HG02763 (cell line): ENCODE measurements at regions not wholly inside any gene's neighbourhood (a gene's known extent, or its start where the extent isn't known, plus 50 kb on each side); places are given as distances from the start of the nearest gene placed in this dataset.
"Not testable (repeated sequence)": the region's sequence is repeated elsewhere in the genome, so short reads cannot be mapped to it uniquely, and the experiment has no call there.

Experiments
- ATAC-seq: cut with Tn5 transposase; IDR thresholded peaks from one replicate; pipeline ENCODE4 v1.9.1; 2021; ENCODE audit warnings: mild to moderate bottlenecking, moderate library complexity; ENCODE audit not compliant: unreplicated experiment

DNA sequence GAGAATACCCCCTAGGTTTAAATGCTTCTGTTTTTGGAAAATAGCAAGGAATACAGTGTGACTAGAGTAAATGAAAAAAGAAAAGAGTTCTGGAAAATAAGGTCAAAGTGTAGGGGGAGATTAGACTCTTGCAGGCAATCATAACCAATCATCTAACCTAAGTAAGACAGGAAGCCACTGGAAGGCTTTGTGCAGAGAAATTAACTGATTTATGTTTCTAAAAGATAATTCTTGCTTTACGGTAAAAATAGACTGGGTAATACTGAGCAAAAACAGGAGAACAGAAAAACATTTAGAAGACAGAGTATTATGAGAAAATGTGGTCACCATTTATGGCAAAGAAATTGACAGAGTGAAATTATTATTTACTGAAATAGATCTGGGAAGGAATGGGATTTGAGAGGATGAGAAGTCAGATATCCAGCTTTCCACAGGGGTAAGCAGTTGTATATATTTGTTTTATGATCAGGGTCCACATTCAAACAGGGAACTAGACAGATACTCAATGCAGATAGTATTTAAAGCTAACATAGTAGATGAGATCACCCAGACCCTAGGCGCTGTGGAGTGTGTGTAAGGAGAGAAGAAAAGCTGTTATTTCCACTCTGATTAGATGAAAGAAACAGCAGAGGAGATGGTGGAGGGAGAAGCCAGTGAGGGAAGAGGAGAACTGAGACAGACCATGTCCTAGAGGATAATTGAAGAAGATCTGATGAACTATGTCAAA is 1225.3 kb downstream of the CDH11 start:
- no peak for ATAC-seq

DNA sequence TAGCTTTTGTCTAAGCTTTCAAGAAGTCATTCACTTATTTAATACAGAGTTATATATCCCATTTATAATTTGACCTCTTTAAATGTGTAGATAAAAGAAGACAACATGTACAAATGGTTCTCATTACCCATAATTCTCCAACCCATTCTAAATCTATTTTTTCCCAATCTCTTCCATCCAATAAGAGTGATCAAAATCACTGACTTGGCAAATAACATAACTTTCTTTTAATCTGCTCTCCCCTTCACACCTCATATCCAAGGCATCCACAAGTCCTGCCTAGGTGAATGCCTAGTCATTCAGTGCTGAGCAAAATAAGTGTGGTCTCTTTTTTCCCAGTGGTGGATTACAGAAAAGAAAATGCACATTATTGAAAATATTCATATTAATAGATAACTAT is 1231.1 kb downstream of the CDH11 start:
- no peak for ATAC-seq

DNA sequence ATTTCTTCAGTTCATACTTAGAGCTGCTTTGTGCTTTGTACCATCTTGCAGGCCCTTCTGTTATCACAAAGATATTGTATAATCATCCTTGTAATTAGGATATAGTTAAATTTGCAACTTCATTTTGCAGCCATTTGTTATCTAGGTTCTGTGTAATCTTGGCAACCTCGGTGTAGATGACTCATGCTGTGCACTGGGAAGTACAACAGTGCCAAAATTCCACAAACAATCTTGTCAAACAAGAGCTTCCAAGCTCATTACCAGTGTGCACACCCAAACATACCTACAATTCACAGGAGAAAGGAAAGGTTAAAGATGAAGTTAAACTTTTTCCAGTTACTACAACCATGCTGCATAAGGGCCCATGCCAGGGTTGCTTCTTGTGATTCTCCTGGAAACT is 1231.8 kb downstream of the CDH11 start:
- no peak for ATAC-seq

DNA sequence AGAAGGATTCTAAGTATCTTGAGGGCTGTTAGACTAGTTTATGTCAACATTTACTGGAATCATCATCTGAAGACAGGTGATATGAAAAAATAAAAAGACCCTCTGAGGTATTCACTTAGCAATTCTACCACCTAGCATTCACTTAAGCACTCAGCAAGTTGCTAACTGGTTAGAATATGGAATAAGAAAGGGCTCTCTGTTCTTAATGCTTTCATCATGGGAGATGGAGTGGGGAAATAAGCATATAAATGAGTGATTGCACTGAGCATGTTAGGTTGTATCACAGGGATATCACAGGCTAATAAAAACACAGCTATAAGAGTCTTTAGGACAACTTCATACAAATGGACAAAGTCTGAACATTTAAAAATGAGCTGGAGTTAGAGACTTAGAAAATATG is 1238.8 kb downstream of the CDH11 start:
- no peak for ATAC-seq

DNA sequence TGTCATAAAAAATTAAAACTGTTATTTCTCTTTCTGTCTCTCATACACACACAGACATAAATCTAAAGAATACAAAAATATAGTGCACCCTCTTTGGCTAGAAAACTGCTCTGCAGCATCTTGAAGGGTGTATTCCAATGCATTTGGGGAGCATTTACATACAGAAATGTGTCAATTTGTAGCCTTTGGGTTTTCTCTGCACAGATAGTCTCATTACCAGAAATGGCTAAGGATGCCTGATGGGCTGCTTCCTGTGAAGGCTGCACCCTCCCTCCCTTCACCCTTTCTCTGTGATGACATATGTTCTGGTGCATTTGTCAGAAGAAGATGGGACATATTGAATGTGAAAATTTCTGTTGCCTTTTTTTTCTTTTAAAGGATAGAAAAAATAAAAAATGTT is 1239.3 kb downstream of the CDH11 start:
- ATAC-seq = no peak

DNA sequence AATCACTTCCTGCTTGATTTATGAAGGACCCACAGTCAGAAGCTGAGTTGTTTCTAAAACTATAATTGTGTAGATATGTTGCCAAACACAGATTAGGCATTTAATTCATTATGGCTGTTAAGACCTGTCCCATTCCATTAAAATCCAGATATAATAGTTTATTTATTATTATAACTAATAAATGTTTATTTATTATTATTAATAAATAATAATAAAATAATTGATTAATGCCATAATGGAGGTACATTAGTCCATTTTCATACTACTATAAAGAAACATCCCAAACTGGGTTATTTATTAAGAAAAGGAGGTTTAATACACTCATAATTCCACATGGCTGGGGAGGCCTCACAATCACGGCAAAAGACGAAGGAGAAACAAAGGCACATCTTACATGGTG is 1240.9 kb downstream of the CDH11 start:
- no peak for ATAC-seq

DNA sequence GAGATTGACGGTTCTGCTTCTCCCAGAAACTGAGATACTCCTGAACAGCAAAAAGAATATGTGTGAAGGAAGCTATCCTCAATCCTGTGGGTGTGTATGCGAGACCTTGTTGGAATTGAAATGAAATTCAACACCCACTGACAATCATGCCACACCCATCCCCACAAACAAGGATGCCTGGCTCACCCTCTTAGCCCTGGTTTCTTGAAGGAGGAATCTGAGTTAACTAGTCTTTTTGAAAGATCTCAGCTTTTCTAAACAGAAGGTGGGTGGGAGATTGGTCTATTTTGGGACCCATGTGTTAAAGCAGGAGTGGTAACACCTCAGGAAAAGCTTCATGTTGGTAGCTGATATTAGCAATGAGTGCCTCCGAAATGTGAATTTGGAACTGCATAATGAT is 1244.5 kb downstream of the CDH11 start:
- ATAC-seq = no peak

DNA sequence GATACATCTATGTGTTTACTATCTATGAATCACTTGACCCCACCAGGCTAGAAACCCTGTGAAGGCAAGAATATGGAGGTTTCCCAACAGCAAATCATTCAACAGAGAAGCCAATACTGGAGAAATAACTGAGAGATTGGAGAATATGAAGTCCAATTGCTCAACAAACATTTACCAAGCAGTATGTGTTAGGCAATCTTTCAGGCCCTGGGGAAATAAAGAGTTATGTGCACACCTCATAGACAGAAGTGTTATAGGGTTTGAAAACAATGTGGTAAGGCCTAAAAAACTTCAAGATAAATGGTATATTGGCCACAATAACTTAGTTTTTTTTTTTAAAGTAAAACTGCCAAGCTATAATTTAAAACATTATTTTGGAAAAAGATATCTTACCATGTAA is 1245.8 kb downstream of the CDH11 start:
- no peak for ATAC-seq

DNA sequence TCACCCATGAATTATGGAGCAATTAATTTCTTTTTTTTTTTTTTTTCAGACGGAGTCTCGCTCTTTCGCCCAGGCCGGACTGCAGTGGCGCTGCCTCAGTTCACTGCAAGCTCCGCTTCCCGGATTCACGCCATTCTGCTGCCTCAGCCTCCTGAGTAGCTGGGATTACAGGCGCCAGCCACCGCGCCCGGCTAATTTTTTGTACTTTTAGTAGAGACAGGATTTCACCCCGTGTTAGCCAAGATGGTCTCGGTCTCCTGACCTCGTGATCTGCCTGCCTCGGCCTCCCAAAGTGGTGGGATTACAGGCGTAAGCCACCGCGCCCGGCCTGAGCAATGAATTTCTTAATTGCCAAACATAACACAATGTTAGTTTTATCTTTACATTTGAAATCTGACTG is 1261.2 kb downstream of the CDH11 start:
- ATAC-seq = not testable (repeated sequence)

DNA sequence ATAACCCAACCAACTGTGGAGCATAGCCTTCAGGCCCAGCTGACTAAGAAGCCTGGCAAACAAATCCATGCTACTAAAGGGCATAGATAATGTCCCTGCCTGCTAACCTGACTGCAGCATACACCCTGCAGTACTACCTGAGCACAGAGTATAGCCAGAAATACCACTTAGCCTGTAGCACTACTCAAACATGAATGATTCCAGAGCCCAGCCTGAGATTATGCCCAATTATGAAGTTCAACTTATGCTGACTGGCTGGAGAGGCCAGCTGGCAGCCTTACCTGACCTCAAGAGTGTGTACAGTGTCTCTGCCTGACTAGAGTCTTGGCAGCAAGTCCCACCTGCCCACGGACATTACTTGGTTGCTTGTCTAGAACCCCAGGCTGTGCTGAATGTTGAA is 1265.3 kb downstream of the CDH11 start:
- no peak for ATAC-seq

DNA sequence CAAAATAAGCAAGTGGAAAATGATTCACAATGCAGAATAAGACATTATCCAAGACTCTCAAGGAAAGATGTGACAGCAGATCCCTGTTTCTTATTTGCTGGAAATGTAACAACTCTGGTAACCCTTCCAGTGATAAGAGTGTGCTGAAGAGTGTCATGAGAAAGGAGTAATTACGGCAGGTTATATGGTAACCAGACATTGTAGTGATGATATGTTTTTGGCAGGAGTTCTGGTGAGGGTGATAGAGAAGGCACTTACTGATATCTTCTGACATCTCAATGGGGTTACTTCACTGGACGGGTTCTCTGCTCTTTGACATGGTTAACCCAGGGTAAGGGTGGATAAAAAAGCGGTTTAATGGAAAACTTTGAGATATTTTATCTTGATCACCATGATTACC is 1270.9 kb downstream of the CDH11 start:
- ATAC-seq = no peak

DNA sequence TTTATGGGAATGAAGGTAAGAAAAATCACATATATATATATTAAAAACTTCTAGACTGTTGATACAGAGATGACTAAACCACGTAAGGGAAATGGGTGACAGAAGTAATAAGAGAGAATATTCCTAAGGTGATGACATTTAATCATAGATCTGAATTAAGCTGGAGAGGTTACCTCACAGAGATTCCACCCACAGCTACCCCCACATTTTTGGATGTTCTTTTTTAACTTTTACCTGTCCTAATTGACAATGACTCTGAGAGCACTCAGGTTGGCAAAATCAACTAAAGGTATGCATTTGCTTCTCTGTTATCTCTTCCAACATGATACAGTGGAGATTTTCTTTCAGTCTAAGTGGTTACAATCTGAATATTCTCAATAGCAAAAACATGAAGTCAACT is 1280.6 kb downstream of the CDH11 start:
- no peak for ATAC-seq

DNA sequence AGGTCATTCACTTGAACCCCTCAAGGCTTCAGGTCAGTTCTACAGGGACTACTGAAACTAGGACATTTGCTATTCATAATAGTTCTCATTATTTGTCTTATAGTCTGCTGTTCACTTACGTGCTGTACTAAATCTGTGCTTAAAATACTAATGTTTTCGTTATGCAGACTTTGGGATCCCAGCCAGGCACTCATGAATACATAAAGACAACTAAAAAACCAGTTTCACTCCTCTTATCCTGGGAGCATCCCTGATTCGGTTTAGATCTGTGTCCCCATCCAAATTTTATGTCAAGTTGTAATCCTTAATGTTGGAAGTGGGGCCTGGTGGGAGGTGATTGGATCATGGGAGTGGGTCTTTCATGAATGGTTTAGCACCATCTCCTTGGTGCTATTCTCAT is 1291.8 kb downstream of the CDH11 start:
- no peak for ATAC-seq

DNA sequence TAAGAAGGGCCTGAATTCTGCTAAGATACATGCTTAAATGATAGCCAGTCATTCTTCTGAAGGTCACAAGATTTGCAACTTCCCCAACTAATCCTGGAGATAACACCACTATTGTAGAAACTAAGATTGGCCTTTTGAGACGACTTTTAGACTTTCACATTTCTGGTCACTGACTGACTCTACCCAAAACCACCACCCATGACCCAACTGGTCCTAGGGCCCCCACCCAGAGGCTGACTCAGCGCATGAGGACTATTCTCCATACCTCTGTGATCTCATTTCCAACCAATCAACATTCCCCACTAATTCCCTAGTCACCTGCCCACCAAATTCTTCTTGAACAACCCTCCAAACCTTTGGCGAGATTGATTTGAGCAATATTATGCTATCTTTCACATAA is 1299.0 kb downstream of the CDH11 start:
- no peak for ATAC-seq

DNA sequence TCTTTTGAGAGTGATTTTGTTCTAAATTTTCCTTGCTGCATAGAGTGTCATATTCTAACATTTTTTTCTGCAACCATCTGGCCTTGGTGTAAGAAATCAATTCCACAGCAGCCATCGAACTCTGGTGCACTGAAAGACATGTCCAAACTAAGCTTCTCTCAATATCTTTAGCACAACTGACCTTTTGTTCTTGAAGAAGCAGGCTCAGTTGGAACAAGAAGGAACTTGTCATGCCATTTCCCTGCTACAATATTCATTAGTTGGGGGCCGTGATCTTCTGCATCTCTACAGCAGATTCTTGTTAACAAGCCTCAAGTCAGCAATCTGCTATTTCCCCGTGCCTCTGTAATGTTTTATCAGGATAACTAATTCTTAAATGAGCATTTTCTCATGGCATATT is 1305.6 kb downstream of the CDH11 start:
- no peak for ATAC-seq

DNA sequence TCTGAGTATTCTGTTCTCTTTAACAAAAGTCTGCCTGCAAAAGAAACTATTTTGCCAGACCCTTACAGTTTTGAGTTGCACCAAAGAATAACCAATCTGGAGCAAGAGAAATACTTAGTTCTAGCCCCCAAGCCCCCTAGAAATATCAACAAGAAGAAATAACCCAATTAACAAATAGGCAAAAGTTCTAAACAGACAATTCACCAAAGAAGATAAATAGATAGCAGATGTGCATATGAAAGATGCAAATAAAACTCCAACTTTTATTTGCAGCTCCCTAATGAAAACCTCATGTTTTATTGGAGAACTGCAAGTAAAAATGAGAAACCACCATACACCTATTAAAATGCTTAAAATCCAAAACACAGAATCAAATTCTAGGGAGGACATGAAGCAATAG is 1308.0 kb downstream of the CDH11 start:
- no peak for ATAC-seq

DNA sequence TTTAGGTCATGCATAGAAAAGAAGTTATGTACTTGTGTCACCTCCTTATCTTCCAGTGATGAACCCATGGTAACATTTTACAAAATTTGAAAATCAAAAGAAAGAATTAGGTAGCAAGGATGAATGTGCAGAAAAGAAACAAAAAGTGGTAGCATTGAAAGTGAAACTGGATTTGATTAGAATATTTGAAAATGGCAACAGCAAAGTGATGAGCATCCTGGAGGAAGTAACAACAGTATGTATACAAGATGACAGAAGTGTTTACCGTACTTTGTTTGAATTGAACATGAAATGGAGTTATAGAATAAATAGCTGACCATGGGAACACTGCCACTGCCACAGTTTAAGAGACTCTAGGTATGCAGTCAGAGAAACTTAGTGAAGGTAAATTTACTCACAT is 1313.1 kb downstream of the CDH11 start:
- no peak for ATAC-seq

DNA sequence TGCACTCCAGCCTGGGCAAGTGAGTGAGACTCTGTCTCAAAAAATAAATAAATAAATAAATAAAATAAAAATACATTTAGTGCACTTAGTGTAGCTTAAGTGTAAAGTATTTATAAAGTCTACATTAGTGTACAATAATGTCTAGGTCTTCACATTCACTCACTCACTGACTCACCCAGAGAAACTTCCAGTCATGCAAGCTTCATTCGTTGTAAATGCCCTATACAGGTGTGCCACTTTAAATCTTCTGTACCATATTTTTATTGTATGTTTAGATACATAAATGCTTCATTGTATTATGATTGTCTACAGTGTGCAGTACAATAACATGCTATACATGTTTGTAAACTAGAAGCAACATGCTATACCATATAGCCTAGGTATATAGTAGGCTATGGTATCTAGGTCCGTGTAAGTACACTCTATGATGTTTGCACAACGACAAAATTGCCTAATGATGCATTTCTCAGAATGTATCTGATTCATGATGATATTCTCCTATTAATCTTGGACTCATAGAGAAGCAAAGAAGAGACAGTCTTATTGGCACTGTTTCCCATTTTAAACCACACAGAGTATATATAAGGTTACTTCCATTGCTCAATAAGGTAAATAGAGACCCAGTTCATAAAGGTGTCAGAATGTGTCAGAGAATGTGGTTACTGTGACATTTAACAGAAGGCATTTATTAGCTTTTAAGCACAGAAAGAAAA is 1314.9 kb downstream of the CDH11 start:
- no peak for ATAC-seq

DNA sequence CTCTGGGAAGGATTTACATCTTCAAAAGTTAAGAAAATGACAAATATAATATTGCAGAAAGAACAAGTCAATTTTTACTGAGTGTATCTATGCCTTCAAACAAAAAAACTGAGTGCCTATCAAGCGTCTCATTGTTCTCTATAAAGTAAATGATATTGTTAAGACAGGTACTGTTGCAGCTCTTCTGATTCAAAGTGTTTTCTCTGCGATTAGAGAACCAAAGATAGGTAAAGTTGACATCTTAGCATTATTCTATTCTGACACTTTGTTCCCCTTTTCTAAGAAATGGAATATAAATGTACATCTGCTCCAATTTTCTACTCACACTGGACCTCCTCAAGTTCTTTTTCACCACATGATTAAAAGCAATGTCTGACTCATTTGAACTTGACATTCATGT is 1317.7 kb downstream of the CDH11 start:
- no peak for ATAC-seq

DNA sequence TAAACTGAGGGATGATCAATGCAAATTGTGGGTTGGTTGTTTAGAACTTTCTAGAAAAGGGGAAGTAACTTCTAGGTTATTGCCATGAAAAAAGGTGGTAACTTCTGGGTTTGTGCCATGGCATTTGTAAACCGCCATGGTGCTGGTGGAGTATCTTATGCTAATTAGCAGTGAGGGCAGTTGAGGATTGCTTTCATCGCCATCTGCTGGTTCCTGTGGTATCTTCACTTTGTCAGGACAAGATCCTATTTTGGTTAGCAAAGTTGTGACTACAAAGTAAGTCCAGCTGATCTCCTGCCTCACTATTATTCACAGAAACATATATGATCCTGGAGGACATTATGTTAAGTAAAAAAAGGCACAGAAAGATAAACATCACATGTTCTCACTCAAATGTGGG is 1332.3 kb downstream of the CDH11 start:
- no peak for ATAC-seq

DNA sequence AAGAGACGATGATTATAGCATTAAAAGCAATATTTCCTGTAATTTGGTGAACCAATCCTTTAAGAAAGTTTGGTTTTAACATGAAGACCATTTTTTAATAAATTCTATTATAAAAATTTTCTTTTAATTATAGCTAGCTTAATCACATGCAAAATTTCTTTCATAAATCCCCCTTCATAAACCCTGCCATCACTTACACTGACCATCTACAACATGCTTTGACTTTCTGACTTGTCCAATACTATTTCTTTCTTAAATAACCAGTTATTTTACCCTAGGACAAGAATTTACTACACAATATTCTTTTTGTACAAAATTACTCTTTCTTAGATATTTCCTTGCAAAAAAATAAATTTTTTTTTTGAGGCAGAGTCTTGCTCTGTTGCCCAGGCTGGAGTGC is 1334.8 kb downstream of the CDH11 start:
- no peak for ATAC-seq

DNA sequence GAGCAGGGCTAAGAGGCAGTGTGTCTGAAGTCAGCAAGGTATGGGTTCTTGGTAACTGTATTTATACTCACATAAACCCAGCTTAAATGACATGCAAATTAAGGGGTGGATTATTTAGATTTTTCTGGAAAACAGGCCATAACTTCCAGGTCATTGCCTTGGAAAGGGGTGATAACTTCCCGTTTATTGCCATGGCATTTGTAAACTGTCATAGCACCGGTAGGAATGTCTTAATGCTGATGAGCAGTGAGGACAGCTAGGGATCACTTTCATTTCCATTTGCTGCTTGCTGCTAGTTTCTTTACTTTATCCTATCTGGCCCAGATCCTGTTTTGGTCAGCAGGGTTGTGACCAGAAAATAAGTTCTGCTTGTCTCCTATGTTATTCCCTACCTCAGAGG is 1336.7 kb downstream of the CDH11 start:
- no peak for ATAC-seq

DNA sequence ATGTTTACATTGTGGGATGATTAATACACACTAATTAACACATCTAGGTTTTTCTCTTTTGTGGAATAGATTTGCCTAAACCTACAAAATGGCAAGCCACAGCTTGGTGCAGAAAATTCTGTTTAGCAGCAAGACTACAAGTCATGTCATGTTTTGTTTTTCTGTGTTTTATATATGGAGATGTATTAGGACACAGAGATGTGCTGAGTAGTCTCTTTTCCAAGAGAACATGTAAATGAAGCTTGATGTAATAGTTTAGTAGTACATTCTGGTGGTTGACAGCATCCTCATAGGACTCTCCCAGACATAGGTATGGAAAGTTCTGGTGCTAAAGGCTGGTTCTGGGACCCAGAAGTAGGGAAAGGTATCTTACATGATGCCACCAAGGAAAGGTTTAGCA is 1345.4 kb downstream of the CDH11 start:
- ATAC-seq = no peak
